GM18873 (cell line): ENCODE measurements at regions not wholly inside any gene's neighbourhood (a gene's known extent, or its start where the extent isn't known, plus 50 kb on each side); places are given as distances from the start of the nearest gene placed in this dataset.
"Not testable (repeated sequence)": the region's sequence is repeated elsewhere in the genome, so short reads cannot be mapped to it uniquely, and the experiment has no call there.

Source experiments
- ATAC-seq: cut with Tn5 transposase; IDR thresholded peaks from one replicate; pipeline ENCODE4 v1.9.1; 2021; ENCODE audit warnings: mild to moderate bottlenecking, moderate library complexity, moderate number of reproducible peaks; ENCODE audit not compliant: unreplicated experiment, low FRiP score

- ATAC-seq, result no peak
Measured at GRCh38 chr18:38565513-38565912, 999.9 kb upstream of the CELF4 start.

- no peak for ATAC-seq
Measured at GRCh38 chr18:38563396-38563980, 997.9 kb upstream of the CELF4 start.

GRCh38 chr18:38557006-38557405, 991.4 kb upstream of the CELF4 start:
- ATAC-seq, result no peak

- ATAC-seq, result no peak
Measured at GRCh38 chr18:38552732-38553321, 987.2 kb upstream of the CELF4 start.

GRCh38 chr18:38551881-38552280, 986.3 kb upstream of the CELF4 start:
- ATAC-seq, result no peak

- ATAC-seq, result no peak
Measured at GRCh38 chr18:38545071-38545470, 979.5 kb upstream of the CELF4 start.

- no peak for ATAC-seq
Measured at GRCh38 chr18:38539856-38540255, 974.3 kb upstream of the CELF4 start.

GRCh38 chr18:38539371-38539770, 973.8 kb upstream of the CELF4 start:
- ATAC-seq, result no peak

- ATAC-seq, result no peak
Measured at GRCh38 chr18:38534073-38534472, 968.5 kb upstream of the CELF4 start.

GRCh38 chr18:38526922-38527321, 961.3 kb upstream of the CELF4 start:
- no peak for ATAC-seq

- no peak for ATAC-seq
Measured at GRCh38 chr18:38525039-38525438, 959.4 kb upstream of the CELF4 start.

- ATAC-seq, result no peak
Measured at GRCh38 chr18:38520786-38521185, 955.2 kb upstream of the CELF4 start.

- no peak for ATAC-seq
Measured at GRCh38 chr18:38502539-38502938, 936.9 kb upstream of the CELF4 start.

- no peak for ATAC-seq
Measured at GRCh38 chr18:38497266-38497665, 931.7 kb upstream of the CELF4 start.

GRCh38 chr18:38496222-38496793, 930.7 kb upstream of the CELF4 start:
- no peak for ATAC-seq

- ATAC-seq, result no peak
Measured at GRCh38 chr18:38494065-38494464, 928.5 kb upstream of the CELF4 start.

- ATAC-seq, result no peak
Measured at GRCh38 chr18:38491195-38491594, 925.6 kb upstream of the CELF4 start.

GRCh38 chr18:38489721-38490120, 924.1 kb upstream of the CELF4 start:
- ATAC-seq, result not testable (repeated sequence)

GRCh38 chr18:38487521-38487920, 921.9 kb upstream of the CELF4 start:
- no peak for ATAC-seq

- ATAC-seq, result no peak
Measured at GRCh38 chr18:38483326-38483725, 917.7 kb upstream of the CELF4 start.

- ATAC-seq, result no peak
Measured at GRCh38 chr18:38481576-38481975, 916.0 kb upstream of the CELF4 start.

- ATAC-seq, result no peak
Measured at GRCh38 chr18:38475686-38476085, 910.1 kb upstream of the CELF4 start.
